ENCODE measurements at regions not wholly inside any gene's neighbourhood (a gene's known extent, or its start where the extent isn't known, plus 50 kb on each side); places are given as distances from the start of the nearest gene placed in this dataset.

- no peak for DNase-seq (ENCODE audit: low spot score)
Observed at GRCh38 chr7:134561-135256, 57.7 kb upstream of the FAM20C start.

GRCh38 chr7:135257-135653 is 57.1 kb upstream of the FAM20C start:
- no peak for DNase-seq (ENCODE audit: low spot score)

GRCh38 chr7:135731-136645 is 56.4 kb upstream of the FAM20C start:
- no peak for DNase-seq (ENCODE audit: low spot score)

GRCh38 chr7:137094-137891 is 55.1 kb upstream of the FAM20C start:
- no peak for DNase-seq (ENCODE audit: low spot score)

- DNase-seq (ENCODE audit: low spot score), result no peak
Observed at GRCh38 chr7:139131-139530, 53.2 kb upstream of the FAM20C start.

- DNase-seq (ENCODE audit: low spot score), result no peak
Observed at GRCh38 chr7:139561-140243, 52.7 kb upstream of the FAM20C start.

- no peak for DNase-seq (ENCODE audit: low spot score)
Observed at GRCh38 chr7:140996-141395, 51.4 kb upstream of the FAM20C start.

- DNase-seq (ENCODE audit: low spot score), result no peak
Observed at GRCh38 chr7:142248-142941, 50.0 kb upstream of the FAM20C start.

All from SK-N-DZ (cell line).